ENCODE measurements at regions not wholly inside any gene's neighbourhood (a gene's known extent, or its start where the extent isn't known, plus 50 kb on each side); places are given as distances from the start of the nearest gene placed in this dataset.

DNA sequence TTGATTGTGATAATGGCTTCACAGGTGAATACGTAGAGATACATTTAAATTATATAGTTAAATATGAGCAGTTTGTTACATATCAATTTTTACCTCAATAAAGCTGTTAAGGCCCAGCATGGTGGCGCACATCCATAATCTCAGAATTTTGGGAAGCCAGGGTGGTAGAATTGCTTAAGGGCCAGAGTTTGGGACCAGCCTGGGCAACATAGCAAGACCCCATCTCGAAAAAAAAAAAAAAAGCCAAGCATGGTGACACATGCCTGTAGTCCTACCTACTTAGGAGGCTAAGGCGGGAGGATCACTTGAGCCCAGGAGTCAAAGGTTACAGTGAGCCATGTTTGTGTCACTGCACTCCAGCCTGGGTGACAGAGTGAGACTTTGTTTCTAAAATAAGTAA lies 138.7 kb upstream of the TMEM161B start:
- H3K9me3 ChIP-seq (ENCODE audit: low read length), result no peaks in the 10 kb centered on the region
- Mint-ChIP-seq H3K27me3 (peaks cover 6 to 7% of the 10 kb centered on the region in 2 donors), H3K9me3 (peaks cover 0 to 2% (median 0%) of the 10 kb centered on the region in 5 donors), H3K27ac (peak overlapping the region in 1 of 8 donors; percentile 6), H3K4me1 (peaks cover 0 to 4% (median 0%) of the 10 kb centered on the region in 3 donors), H3K36me3 (no peaks in the 10 kb centered on the region), H3K4me3 (no peak overlapping the region)
- CTCF ChIA-PET, result no interaction called here
- H3K36me3 ChIP-seq (ENCODE audit: insufficient read depth, low read length), result no peaks in the 10 kb centered on the region
- H3K27me3 ChIP-seq (ENCODE audit: insufficient read depth, low read length, poor library complexity, severe bottlenecking), result no peaks in the 10 kb centered on the region
- H3K4me1 ChIP-seq (ENCODE audit: insufficient read depth, low read length), result no peaks in the 10 kb centered on the region
- H3K27ac ChIP-seq (ENCODE audit: low read depth, low read length), result no peak overlapping the region
- no peak for DNase-seq
- POLR2A ChIA-PET, result no interaction called here
- H3K4me3 ChIP-seq (ENCODE audit: low read length), result no peak overlapping the region

DNA sequence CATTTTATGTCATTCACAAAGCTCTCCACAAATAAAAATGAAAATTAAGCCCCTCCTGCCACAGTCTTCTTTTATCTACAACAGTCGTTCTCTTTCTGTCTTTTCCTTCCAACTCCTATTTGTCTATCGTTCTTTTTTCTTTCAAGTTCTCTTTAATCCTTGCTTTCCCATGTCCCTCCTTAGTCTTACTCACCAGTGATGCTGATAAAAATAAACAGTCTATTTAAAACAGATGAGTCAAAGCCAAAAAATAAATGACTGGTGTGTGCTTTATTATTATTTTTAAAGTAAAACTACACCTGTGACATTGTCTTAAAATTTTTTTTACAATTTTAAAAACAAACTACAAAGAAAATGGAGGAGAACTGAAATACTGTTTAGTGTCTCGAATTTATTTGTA lies 137.1 kb upstream of the TMEM161B start:
- POLR2A ChIA-PET, result no interaction called here
- H3K9me3 Mint-ChIP-seq, result peaks cover 0 to 2% (median 0%) of the 10 kb centered on the region in 5 donors
- CTCF ChIA-PET, result no interaction called here
- H3K4me1 Mint-ChIP-seq, result peaks cover 0 to 4% (median 0%) of the 10 kb centered on the region in 3 donors
- H3K27me3 Mint-ChIP-seq, result peaks cover 6 to 9% of the 10 kb centered on the region in 2 donors
- H3K27ac Mint-ChIP-seq, result no peak overlapping the region
- no peak overlapping the region for H3K27ac ChIP-seq (ENCODE audit: low read depth, low read length)
- DNase-seq, result no peak
- no peak overlapping the region for H3K4me3 Mint-ChIP-seq
- H3K9me3 ChIP-seq (ENCODE audit: low read length), result no peaks in the 10 kb centered on the region
- H3K36me3 ChIP-seq (ENCODE audit: insufficient read depth, low read length), result no peaks in the 10 kb centered on the region
- H3K4me1 ChIP-seq (ENCODE audit: insufficient read depth, low read length), result no peaks in the 10 kb centered on the region
- no peaks in the 10 kb centered on the region for H3K27me3 ChIP-seq (ENCODE audit: insufficient read depth, low read length, poor library complexity, severe bottlenecking)
- no peak overlapping the region for H3K4me3 ChIP-seq (ENCODE audit: low read length)
- H3K36me3 Mint-ChIP-seq, result no peaks in the 10 kb centered on the region

- CTCF ChIA-PET, result no interaction called here
These were observed 135.8 kb upstream of the TMEM161B start for GRCh38 chr5:88404405-88404804.

GRCh38 chr5:88401686-88402085 lies 133.0 kb upstream of the TMEM161B start:
- no peak overlapping the region for H3K27ac Mint-ChIP-seq
- no peak overlapping the region for H3K4me3 Mint-ChIP-seq
- Histone ChIP-seq H3K27ac (ENCODE audit: low read depth, low read length) (no peak overlapping the region), H3K27me3 (ENCODE audit: insufficient read depth, low read length, poor library complexity, severe bottlenecking) (no peaks in the 10 kb centered on the region), H3K9me3 (ENCODE audit: low read length) (no peaks in the 10 kb centered on the region), H3K36me3 (ENCODE audit: insufficient read depth, low read length) (no peaks in the 10 kb centered on the region), H3K4me3 (ENCODE audit: low read length) (no peak overlapping the region), H3K4me1 (ENCODE audit: insufficient read depth, low read length) (no peaks in the 10 kb centered on the region)
- peaks cover 0 to 6% (median 2%) of the 10 kb centered on the region in 3 donors for H3K4me1 Mint-ChIP-seq
- DNase-seq, result no peak
- H3K36me3 Mint-ChIP-seq, result no peaks in the 10 kb centered on the region
- H3K27me3 Mint-ChIP-seq, result peaks cover 16 to 18% of the 10 kb centered on the region in 2 donors
- ChIA-PET CTCF (no interaction called here), POLR2A (no interaction called here)
- no peaks in the 10 kb centered on the region for H3K9me3 Mint-ChIP-seq

More at GRCh38 chr5:88404405-88404804, 135.8 kb upstream of the TMEM161B start:
- Histone ChIP-seq H3K9me3 (ENCODE audit: low read length) (no peaks in the 10 kb centered on the region), H3K27ac (ENCODE audit: low read depth, low read length) (no peak overlapping the region), H3K36me3 (ENCODE audit: insufficient read depth, low read length) (no peaks in the 10 kb centered on the region), H3K4me1 (ENCODE audit: insufficient read depth, low read length) (no peaks in the 10 kb centered on the region), H3K4me3 (ENCODE audit: low read length) (no peak overlapping the region), H3K27me3 (ENCODE audit: insufficient read depth, low read length, poor library complexity, severe bottlenecking) (no peaks in the 10 kb centered on the region)
- POLR2A ChIA-PET, result no interaction called here
- no peak for DNase-seq
- Mint-ChIP-seq H3K36me3 (no peaks in the 10 kb centered on the region), H3K4me3 (no peak overlapping the region), H3K9me3 (peaks cover 0 to 2% (median 0%) of the 10 kb centered on the region in 5 donors), H3K27ac (no peak overlapping the region), H3K4me1 (peaks cover 0 to 4% (median 0%) of the 10 kb centered on the region in 3 donors), H3K27me3 (peaks cover 6 to 7% of the 10 kb centered on the region in 2 donors)

GRCh38 chr5:88401228-88401627 lies 132.6 kb upstream of the TMEM161B start:
- DNase-seq, result no peak
- peaks cover 20 to 21% of the 10 kb centered on the region in 2 donors for H3K27me3 Mint-ChIP-seq
- no peak overlapping the region for H3K27ac Mint-ChIP-seq

GRCh38 chr5:88399561-88399960 lies 130.9 kb upstream of the TMEM161B start:
- DNase-seq, result no peak

More at GRCh38 chr5:88401228-88401627, 132.6 kb upstream of the TMEM161B start:
- peaks cover 0 to 6% (median 2%) of the 10 kb centered on the region in 3 donors for H3K4me1 Mint-ChIP-seq
- H3K9me3 Mint-ChIP-seq, result no peaks in the 10 kb centered on the region
- POLR2A ChIA-PET, result no interaction called here
- H3K4me3 Mint-ChIP-seq, result no peak overlapping the region
- Histone ChIP-seq H3K9me3 (ENCODE audit: low read length) (no peaks in the 10 kb centered on the region), H3K27me3 (ENCODE audit: insufficient read depth, low read length, poor library complexity, severe bottlenecking) (no peaks in the 10 kb centered on the region), H3K4me1 (ENCODE audit: insufficient read depth, low read length) (no peaks in the 10 kb centered on the region), H3K36me3 (ENCODE audit: insufficient read depth, low read length) (no peaks in the 10 kb centered on the region), H3K27ac (ENCODE audit: low read depth, low read length) (no peak overlapping the region), H3K4me3 (ENCODE audit: low read length) (no peak overlapping the region)
- no peaks in the 10 kb centered on the region for H3K36me3 Mint-ChIP-seq
- CTCF ChIA-PET, result no interaction called here

DNA sequence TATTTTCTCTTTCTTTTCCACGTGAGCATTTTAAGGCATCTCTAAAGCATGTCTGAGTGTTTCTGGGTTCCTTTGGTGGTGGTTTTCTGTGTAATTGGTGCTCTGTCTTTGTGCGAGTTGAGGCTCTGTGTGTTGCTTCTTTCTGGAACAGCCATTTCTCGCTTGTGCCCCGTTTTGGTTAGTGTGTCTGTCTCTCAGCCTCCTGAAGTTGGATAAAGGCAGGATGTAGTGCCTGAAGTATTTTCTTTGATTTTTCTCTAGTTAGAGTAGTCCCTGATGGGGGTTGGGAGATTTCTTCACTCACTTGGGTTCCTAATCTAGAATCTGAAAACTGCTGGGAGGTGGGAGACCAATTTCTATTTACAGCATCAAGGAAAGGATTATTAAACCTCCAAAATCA lies 129.7 kb upstream of the TMEM161B start:
- Mint-ChIP-seq H3K9me3 (no peaks in the 10 kb centered on the region), H3K4me1 (peaks cover 0 to 6% (median 2%) of the 10 kb centered on the region in 3 donors), H3K27ac (no peak overlapping the region), H3K36me3 (no peaks in the 10 kb centered on the region), H3K4me3 (no peak overlapping the region), H3K27me3 (peaks cover 16 to 27% of the 10 kb centered on the region in 2 donors)
- no peak for DNase-seq
- Histone ChIP-seq H3K4me3 (ENCODE audit: low read length) (no peak overlapping the region), H3K4me1 (ENCODE audit: insufficient read depth, low read length) (no peaks in the 10 kb centered on the region), H3K9me3 (ENCODE audit: low read length) (no peaks in the 10 kb centered on the region), H3K36me3 (ENCODE audit: insufficient read depth, low read length) (no peaks in the 10 kb centered on the region), H3K27me3 (ENCODE audit: insufficient read depth, low read length, poor library complexity, severe bottlenecking) (no peaks in the 10 kb centered on the region), H3K27ac (ENCODE audit: low read depth, low read length) (no peak overlapping the region)
- CTCF ChIA-PET, result no interaction called here
- POLR2A ChIA-PET, result no interaction called here

More at GRCh38 chr5:88399561-88399960, 130.9 kb upstream of the TMEM161B start:
- Histone ChIP-seq H3K4me1 (ENCODE audit: insufficient read depth, low read length) (no peaks in the 10 kb centered on the region), H3K27me3 (ENCODE audit: insufficient read depth, low read length, poor library complexity, severe bottlenecking) (no peaks in the 10 kb centered on the region), H3K9me3 (ENCODE audit: low read length) (no peaks in the 10 kb centered on the region), H3K36me3 (ENCODE audit: insufficient read depth, low read length) (no peaks in the 10 kb centered on the region), H3K4me3 (ENCODE audit: low read length) (no peak overlapping the region), H3K27ac (ENCODE audit: low read depth, low read length) (no peak overlapping the region)
- Mint-ChIP-seq H3K4me1 (peaks cover 0 to 6% (median 2%) of the 10 kb centered on the region in 3 donors), H3K9me3 (no peaks in the 10 kb centered on the region), H3K4me3 (no peak overlapping the region), H3K36me3 (no peaks in the 10 kb centered on the region), H3K27me3 (peaks cover 16 to 22% of the 10 kb centered on the region in 2 donors), H3K27ac (no peak overlapping the region)
- CTCF ChIA-PET, result no interaction called here
- POLR2A ChIA-PET, result no interaction called here

DNA sequence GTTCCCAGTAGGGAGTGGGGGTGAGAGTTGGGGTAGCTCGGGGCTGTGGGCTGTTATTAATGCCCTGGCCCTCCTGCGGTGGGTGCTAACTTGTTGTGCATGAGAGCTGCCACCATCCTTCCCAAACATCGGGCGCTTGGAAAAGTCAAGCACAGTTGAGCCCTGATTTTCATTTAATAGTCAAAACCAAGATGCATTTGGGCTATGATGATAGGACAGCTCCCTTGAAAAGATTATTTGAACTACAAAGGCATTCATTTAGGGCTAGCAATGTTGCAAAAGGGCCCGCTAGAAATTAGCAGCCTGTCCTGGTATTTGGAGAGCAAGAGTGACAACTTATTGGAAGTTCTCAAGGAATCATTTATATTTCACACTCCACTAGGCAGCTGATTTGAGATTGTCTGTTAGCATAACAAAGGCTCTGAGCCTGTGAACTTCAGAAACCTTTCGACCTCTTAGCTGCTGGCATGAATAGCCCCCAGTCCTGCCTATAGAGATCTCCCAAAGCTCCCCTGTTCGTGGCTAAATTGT lies 128.2 kb upstream of the TMEM161B start:
- no peak for DNase-seq
- Histone ChIP-seq H3K27me3 (ENCODE audit: insufficient read depth, low read length, poor library complexity, severe bottlenecking) (no peaks in the 10 kb centered on the region), H3K4me1 (ENCODE audit: insufficient read depth, low read length) (no peaks in the 10 kb centered on the region), H3K36me3 (ENCODE audit: insufficient read depth, low read length) (no peaks in the 10 kb centered on the region), H3K9me3 (ENCODE audit: low read length) (no peaks in the 10 kb centered on the region), H3K27ac (ENCODE audit: low read depth, low read length) (no peak overlapping the region), H3K4me3 (ENCODE audit: low read length) (no peak overlapping the region)
- H3K4me3 Mint-ChIP-seq, result no peak overlapping the region
- H3K27ac Mint-ChIP-seq, result no peak overlapping the region
- H3K27me3 Mint-ChIP-seq, result peaks cover 18 to 27% of the 10 kb centered on the region in 2 donors
- ChIA-PET CTCF (no interaction called here), POLR2A (no interaction called here)
- H3K9me3 Mint-ChIP-seq, result no peaks in the 10 kb centered on the region
- H3K36me3 Mint-ChIP-seq, result no peaks in the 10 kb centered on the region
- H3K4me1 Mint-ChIP-seq, result peaks cover 0 to 6% (median 2%) of the 10 kb centered on the region in 3 donors

Data from CD8-positive, alpha-beta memory T cell (primary cell).